ENCODE measurements at regions not wholly inside any gene's neighbourhood (a gene's known extent, or its start where the extent isn't known, plus 50 kb on each side); places are given as distances from the start of the nearest gene placed in this dataset.

DNA sequence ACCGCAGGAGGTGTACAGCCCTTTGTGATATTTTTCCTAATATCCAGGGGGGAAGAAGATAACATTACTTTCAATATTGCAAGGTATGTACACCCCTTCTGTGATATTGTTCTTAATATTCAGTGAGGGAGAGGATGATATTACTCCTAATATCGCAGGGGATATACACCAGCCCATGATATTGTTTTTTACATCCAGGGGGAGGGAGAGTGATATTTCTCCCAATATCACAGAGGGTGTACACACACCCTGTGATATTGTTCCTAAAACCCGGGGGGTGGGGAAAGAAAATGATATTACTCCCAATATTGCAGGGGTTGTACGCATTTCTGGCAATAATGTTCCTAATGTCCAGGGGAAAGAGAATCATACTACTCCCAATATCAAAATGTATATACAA is 58.0 kb upstream of the SLC25A48 start:
- no peak overlapping the region for H3K4me3 ChIP-seq (replicated peaks in 1 of 2; ENCODE audit: low read depth in 2 of 2, low read length in 2 of 2)
- TF ChIP-seq, protein P1, sequence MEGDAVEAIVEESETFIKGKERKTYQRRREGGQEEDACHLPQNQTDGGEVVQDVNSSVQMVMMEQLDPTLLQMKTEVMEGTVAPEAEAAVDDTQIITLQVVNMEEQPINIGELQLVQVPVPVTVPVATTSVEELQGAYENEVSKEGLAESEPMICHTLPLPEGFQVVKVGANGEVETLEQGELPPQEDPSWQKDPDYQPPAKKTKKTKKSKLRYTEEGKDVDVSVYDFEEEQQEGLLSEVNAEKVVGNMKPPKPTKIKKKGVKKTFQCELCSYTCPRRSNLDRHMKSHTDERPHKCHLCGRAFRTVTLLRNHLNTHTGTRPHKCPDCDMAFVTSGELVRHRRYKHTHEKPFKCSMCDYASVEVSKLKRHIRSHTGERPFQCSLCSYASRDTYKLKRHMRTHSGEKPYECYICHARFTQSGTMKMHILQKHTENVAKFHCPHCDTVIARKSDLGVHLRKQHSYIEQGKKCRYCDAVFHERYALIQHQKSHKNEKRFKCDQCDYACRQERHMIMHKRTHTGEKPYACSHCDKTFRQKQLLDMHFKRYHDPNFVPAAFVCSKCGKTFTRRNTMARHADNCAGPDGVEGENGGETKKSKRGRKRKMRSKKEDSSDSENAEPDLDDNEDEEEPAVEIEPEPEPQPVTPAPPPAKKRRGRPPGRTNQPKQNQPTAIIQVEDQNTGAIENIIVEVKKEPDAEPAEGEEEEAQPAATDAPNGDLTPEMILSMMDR (IDR thresholded peaks at IDR 0.05; ENCODE audit: low read depth, low read length), result no peak
- DNase-seq (ENCODE audit: low read depth in 2 of 2), result no peak

DNA sequence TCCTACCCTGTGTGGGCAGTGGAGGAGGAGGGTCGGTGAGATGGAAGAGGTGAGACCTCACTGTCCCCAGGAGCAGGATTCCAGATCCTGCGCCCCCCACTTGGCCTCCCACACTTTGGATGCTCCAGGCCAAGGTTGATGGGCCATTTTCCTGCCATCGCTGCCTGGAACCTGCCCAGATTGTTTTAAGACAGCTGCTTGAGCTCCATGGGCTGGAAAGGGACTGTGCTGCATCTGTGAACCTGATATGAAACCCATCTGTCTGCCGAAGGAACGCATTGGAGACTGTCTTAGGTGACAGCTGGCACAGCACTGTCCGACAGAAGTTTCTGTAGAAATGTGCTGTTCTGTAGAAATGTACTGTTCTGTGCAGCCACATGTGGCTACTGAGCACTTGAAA is 72.7 kb upstream of the SLC25A48 start:
- no peak overlapping the region for H3K4me3 ChIP-seq (replicated peaks in 1 of 2; ENCODE audit: low read depth in 2 of 2, low read length in 2 of 2)
- no peak for DNase-seq (ENCODE audit: low read depth in 2 of 2)
- TF ChIP-seq, protein P1 (IDR thresholded peaks at IDR 0.05; ENCODE audit: low read depth, low read length), result no peak

DNA sequence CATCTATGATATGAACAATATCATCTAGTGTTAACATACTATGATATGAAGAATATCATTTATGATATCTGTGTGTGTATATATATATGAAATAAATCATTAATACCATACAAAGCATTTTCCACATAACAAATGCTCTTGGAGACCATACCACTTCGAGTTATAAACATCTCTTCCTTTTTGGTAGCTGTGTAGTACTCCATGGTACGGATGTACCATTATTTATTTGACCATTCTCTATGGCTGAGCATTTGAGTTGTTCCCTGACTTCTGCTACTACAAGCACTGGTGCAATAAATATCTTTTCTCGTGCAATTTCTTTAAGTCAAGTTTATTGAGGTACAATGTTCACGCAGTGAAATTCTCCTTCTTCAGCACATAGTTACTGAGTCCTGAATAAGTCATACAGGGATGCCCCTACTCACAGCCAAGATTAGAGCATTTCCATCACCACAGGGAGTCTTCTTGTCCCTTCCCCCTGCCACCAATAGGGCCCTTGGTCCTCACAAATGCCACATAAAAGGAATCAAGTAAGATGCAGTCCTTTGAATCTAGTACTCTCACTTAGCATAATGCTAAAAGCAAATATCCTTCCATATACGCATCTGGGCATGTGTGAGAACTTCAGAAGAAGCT is 75.2 kb upstream of the SLC25A48 start:
- DNase-seq (ENCODE audit: low read depth in 2 of 2), result no peak
- no peak overlapping the region for H3K4me3 ChIP-seq (replicated peaks in 1 of 2; ENCODE audit: low read depth in 2 of 2, low read length in 2 of 2)
- TF ChIP-seq, protein P1 (IDR thresholded peaks at IDR 0.05; ENCODE audit: low read depth, low read length), result no peak

DNA sequence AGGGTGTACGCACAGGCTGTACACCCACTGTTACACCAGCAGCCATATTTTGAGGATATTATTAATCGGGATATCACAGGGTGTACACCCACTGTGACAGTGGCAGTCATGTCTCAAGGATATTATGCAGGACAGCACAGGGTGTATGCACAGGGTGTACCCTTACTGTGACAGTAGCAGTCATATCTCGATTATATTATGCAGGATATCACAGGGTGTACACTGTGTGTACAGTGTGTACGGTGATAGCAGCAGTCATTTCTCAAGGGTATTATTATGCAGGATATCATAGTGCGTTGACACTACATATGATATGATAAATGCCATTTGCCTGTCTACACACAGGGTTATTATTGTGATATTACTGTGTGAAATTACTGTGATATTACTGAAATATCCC is 80.5 kb upstream of the SLC25A48 start:
- H3K4me3 ChIP-seq (replicated peaks in 1 of 2; ENCODE audit: low read depth in 2 of 2, low read length in 2 of 2), result no peak overlapping the region
- TF ChIP-seq, protein P1 (IDR thresholded peaks at IDR 0.05; ENCODE audit: low read depth, low read length), result no peak
- DNase-seq (ENCODE audit: low read depth in 2 of 2), result no peak

DNA sequence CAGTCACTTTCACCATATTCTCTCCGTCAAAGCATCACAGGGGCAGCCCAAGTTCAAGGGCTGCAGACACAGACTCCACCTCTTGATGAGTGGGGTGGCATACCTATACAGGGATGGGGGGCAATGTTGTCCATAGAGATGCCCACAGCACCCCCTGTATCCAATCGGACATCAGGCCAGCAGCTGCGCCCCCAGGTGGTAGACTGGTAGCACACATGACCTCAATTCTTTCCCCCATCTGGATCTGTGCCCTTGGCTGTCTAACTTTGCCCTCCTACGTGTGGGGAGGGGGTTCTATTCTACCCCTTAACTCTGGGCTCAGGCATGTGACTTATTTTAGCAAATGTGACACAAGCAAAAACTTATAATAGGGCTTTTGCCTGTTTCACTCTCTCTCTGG is 84.0 kb upstream of the SLC25A48 start:
- TF ChIP-seq, protein P1 (IDR thresholded peaks at IDR 0.05; ENCODE audit: low read depth, low read length), result no peak
- H3K4me3 ChIP-seq (replicated peaks in 1 of 2; ENCODE audit: low read depth in 2 of 2, low read length in 2 of 2), result no peak overlapping the region
- no peak for DNase-seq (ENCODE audit: low read depth in 2 of 2)

DNA sequence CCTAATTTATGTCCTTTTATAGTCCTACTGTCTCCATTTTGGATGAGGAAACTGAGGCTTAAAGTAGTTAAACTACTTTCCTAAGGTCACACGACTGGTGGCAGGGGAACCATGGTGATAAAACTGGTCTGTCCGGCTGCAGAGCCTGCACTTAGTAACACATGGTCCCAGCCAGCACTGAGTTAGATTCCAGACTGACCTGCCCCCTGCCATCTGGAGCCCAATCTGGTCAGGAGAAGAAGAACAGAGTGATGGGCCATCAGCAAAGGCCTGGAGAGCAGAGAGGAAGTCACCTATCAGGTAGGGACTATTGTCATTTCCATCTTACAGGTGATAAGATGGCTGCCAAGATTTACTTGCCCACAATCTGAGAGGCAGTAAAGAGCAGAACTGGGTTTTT is 86.6 kb upstream of the SLC25A48 start:
- TF ChIP-seq, protein P1 (IDR thresholded peaks at IDR 0.05; ENCODE audit: low read depth, low read length), result no peak
- no peak overlapping the region for H3K4me3 ChIP-seq (replicated peaks in 1 of 2; ENCODE audit: low read depth in 2 of 2, low read length in 2 of 2)
- no peak for DNase-seq (ENCODE audit: low read depth in 2 of 2)

Data from cardiac fibroblast (primary cell).